Stimulated activated CD8-positive, alpha-beta memory T cell treated with anti-CD3 and anti-CD28 coated beads, Interleukin-2, amount 100 ng/mL, for 48 hours (primary cell): ENCODE measurements at regions not wholly inside any gene's neighbourhood (a gene's known extent, or its start where the extent isn't known, plus 50 kb on each side); places are given as distances from the start of the nearest gene placed in this dataset.
"Not testable (repeated sequence)": the region's sequence is repeated elsewhere in the genome, so short reads cannot be mapped to it uniquely, and the experiment has no call there.

Experiments
- DNase-seq, 2 donors: peaks; one replicate each; pipeline ENCODE4 v3.0.0-alpha.2; 2020; ENCODE audit warnings: low read depth in 2 of 2

GRCh38 chr9:81077572-81077971, 611.8 kb downstream of the TLE1 start:
- no peak for DNase-seq

- no peak for DNase-seq
Observed at GRCh38 chr9:81076131-81076530, 613.2 kb downstream of the TLE1 start.

DNA sequence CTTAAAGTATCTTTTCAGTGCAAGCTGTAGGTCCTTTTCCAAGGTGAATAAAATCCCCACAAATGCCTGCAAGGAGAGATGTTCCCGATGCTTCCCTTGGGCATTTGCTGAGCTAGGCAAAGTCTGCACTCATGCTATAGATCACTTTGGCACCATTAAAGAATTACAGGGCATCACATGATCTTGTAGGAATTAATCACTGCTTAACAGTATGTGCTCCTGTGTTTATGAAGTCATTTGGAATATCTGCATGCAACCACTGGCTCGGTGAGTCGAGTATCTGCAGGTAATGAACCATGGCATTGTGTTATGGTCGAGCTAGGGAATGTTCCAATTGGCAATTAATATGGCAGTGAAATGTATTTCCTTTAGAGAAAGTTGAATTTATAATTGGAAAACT, 615.1 kb downstream of the TLE1 start:
- DNase-seq: no peak

DNA sequence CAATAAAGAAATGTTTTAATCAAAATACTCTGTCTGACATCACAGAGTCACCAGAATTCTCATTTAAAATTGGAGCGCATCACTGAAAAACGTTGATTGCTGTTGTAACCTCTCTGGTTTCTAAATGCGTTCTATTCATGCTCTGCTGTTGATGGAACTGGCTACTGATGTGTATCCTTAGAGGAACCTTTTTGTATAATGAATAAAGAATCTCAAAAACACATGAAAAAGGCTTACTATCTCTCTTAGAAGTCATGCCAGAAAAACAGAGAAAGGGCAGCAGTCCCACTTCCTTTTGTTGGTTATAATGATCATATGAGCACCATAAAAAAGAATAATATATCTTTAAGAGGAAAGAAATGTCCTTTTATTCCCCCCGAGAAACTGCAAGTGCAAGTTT, 615.5 kb downstream of the TLE1 start:
- DNase-seq: no peak

DNA sequence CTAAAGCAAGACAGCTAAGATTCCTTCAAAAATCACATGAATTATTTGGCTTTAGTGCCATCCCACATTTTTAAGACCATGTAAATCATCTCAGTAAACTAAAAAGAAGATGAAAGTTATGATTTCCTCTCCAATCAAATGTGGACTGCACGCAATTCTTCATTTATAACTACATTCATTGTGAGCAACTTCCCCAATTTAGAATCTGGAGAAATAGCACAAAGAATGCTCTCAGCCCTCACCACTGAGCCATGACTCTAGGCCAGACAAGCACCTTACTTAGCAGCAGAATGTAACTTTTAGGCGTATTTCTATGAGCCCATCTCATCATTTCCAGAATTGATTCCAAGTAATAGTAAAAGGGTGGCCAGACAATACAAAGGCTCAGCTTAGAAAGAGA, 616.6 kb downstream of the TLE1 start:
- DNase-seq: no peak

DNA sequence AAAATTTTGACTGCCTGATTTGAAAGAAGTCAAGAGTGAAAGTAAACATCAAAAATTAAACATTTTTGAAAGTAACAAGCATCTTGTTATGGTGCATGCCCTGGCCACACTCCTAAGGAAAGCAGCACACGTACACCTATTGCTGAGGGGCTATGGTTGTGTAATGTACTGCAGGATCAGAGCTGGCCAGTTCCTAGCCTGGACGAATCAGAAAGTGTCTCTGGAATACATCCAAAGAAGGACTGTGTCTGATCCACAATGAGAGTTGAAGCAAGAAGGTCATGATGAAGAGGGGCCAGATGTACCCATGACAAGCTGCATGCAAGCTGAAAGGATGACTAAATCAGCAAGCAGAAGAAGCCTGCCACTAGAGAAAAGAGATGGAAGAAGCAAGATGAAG, 618.2 kb downstream of the TLE1 start:
- no peak for DNase-seq

GRCh38 chr9:81070689-81071088, 618.7 kb downstream of the TLE1 start:
- DNase-seq: no peak

- no peak for DNase-seq
Observed at GRCh38 chr9:81069923-81070322, 619.4 kb downstream of the TLE1 start.

DNA sequence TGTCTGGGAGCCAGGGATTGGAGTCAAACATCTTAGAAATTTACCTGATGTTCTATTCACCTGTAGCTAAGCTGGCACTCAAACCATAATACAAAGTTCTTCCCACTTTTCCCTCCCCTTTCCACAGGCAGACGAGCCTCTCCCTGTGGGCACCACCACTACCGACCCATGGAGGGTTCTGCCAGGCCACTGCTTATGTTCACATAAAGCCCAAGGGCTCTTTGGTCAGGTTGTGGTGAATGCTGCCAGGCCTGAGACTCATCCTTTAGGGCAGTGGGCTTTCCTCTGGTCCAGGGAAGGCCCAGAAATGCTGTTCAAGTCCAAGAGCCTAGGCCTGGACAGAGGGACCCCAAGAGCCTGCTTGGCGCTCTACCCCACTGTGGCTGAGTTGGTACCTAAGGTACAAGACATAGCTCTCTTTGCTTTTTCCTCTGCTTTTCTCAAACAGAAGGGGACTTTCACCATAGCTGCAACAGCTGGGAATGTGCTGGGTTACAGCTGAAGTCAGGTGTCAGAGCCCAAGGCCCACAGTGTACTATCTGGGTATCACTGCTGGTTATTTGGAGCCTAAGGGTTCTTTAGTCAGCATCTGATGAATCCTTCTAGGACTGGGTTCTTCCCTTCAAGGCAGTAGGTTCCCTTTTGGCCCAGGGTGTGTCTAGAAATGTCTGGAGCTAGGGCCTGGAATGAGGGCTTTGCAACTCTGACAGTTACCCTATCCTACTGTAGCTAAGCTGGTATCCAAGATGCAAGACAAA, 620.1 kb downstream of the TLE1 start:
- DNase-seq: no peak

- not testable (repeated sequence) for DNase-seq
Observed at GRCh38 chr9:81062995-81063394, 626.4 kb downstream of the TLE1 start.

DNA sequence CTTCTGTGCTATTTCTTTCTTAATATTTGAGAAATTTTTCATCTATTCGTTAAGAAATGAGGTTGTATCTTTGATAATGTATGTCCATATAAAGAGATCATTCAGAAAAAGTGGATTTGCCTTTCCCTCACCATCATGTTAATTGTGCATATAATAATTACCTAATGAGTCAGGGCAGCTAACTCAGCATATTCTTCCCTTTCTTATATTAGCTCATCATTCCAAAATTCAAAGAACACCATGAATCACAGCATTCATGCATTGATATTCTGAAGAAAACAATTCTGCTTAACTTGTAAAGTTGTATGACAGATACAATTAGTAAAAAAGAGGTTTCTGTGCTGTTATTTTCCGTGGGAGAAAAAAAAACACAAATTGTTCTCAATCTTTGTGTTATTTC, 630.6 kb downstream of the TLE1 start:
- DNase-seq: no peak

GRCh38 chr9:81053298-81054025, 635.9 kb downstream of the TLE1 start:
- no peak for DNase-seq

DNA sequence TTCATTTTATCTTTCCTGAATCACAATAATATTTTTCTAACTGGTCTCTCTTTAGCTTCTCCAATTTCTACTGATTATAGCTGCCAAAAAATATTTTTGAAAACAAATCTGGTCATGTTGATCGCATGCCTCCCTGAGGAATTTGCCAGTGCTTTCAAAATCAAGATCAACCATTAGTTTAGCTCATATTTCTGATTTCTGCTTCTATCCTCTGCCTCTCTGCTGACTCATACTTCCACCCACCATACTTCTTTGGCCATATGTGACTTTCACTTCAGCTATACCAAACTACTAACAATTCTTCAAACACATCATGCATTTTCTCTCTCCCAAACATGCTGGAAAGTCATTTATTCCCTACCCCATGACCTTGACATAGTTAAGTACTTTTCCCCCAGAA, 636.5 kb downstream of the TLE1 start:
- no peak for DNase-seq

DNA sequence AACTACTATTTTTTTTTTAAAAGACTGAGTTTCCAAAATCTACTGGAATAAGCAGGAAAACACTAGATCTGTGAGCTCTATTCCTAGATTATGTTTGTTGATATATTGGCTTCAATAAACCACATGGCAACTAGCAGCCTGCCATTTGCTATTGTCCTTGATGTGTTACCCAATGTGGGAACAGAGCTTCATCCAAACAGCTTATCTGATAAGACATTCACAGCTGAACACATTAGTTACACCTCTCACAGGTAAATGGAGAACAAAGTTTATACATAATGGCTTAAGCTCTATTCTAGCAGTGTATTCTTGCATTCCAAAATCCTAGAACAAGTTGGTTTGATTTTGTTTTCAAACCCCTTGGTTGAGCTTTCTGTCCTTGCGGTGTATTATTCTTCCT, 642.1 kb downstream of the TLE1 start:
- no peak for DNase-seq

GRCh38 chr9:81045658-81046057, 643.7 kb downstream of the TLE1 start:
- no peak for DNase-seq

DNA sequence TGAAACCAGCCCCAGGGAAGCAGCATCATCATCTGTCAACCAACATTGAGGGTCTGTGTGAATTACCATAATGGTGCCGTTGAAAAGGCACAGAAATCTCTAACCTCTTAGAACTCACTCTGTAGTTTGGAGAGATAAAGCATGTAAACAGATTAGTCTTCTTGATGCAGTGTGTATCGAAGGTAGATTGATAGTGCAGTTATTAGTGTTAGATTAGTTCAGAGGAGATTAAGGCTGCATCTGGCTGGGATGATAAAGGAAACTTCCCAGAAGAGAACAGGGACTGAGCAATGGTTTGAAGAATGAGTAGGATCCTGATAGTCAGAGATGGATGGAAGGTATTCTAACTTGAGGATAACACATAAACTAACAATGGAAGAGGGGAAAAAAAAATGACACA, 651.5 kb downstream of the TLE1 start:
- DNase-seq: no peak

DNA sequence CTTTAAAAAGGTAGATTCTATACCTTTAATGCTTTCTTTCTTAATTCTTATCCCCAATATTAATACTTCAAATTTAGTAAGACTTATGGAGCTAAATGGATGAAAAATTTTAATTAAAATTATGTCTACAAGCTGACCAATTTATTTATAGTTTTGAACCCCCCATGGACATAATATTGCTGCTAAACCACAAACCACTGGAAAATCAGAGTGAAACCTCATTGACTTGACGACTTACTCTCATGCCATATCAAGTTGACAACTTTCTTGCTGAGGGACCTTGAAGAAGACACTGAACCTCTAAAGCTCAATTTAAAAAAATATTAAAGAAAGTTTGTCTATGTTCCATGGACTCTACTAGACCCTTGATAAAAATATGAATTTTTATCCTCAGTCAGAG, 653.7 kb downstream of the TLE1 start:
- no peak for DNase-seq

DNA sequence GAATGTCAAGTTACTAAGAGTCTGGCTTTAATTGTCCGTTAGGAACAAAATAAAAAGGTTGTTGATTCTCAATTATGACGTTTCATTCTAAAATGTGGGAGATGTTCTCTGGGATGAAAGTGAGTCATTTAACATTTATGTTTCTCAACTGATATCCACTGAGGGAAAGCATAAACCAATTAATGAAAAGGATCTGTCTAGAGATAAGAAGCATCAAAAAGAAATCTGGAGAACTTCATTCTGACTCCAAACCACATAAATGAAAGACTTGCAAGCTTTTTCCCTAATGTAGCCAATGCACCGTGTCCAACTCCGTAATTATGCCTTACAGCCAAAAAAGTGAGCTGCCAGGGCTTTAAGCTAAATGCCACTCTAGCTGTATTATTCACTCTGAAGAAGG, 654.2 kb downstream of the TLE1 start:
- no peak for DNase-seq

DNA sequence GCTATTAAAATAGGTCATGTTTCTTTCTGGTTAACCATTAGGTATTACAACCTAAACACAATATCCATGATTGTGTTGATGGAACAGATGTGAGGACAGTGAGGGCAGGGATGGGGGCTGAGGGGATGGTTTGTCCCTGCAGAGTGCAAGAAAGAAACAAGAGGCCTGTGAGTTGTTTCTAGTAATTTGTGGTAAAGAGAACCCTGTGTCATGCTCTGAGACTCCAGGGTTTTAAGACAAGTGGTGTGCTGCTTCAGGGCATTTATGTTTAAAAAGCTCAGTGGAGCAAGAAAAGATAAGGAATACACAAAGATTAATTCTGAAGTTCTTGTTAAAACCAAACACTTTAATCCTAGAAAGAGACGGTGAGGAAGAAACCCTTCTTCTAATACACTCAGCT, 656.5 kb downstream of the TLE1 start:
- no peak for DNase-seq

- DNase-seq: no peak
Observed at GRCh38 chr9:81032030-81032572, 657.2 kb downstream of the TLE1 start.

DNA sequence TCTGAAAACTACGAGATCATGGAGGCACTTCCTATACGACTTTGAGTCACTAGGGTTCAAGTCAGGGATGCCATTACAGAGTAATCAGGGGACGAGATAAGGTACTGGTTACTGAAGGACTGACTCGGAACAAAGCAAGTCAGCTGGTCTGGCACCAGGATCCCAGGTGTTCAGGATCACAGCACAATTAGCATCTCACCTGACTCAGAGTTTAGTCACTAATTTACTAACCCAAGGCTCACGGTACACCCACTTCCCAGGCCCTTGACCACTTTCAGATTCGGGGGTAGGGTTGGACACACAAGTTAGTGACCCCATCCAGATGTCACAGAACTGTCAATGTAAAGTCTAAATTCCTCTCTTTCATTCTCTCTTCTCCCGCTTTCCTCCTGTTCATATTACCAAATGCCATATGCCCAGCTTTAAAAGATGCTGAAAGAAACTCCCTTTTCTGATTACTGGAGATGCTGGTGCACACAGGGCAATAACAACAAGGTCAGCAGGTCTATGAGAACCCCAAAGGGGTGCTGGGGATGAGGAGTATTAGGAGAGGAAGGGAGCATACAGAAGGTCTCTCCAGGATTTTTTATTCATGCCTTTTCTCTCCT, 657.8 kb downstream of the TLE1 start:
- no peak for DNase-seq

GRCh38 chr9:81030027-81030426, 659.3 kb downstream of the TLE1 start:
- no peak for DNase-seq

GRCh38 chr9:81028504-81028903, 660.8 kb downstream of the TLE1 start:
- DNase-seq: no peak
